ENCODE measurements at regions not wholly inside any gene's neighbourhood (a gene's known extent, or its start where the extent isn't known, plus 50 kb on each side); places are given as distances from the start of the nearest gene placed in this dataset.

GRCh38 chr14:98951031-98951430 is 321.0 kb downstream of the BCL11B start:
- intact Hi-C loops (cut with micrococcal nuclease; ENCODE audit: unreplicated experiment) (no loop called here), in situ Hi-C loops (cut with HindIII; ENCODE audit: extremely low pct_ligation_motif_present, low pct_unique_long_range_greater_than_20kb) (no loop called here)
- no peak overlapping the region for H3K4me3 ChIP-seq (replicated peaks in 1 of 3; ENCODE audit: insufficient read depth in 1 of 3, low read depth in 2 of 3, low read length in 3 of 3)
- DNase-seq (ENCODE audit: low spot score) (no peak), FAIRE-seq (no peak), ATAC-seq (no peak)
- no peaks in the 10 kb centered on the region for H3K79me2 ChIP-seq (ENCODE audit: insufficient read depth, low read length)
- no peak overlapping the region for H3K4me2 ChIP-seq (ENCODE audit: low read depth, low read length)
- H3K27me3 ChIP-seq (ENCODE audit: control insufficient read depth in 1 of 2, insufficient read depth in 2 of 2, low read length in 2 of 2): peaks cover 0 to 17% of the 10 kb centered on the region in 2 experiments; a peak in 1 of 5 replicates
- ChIA-PET CTCF (ENCODE audit: low intra/inter-chr PET ratio, low total read pairs) (no interaction called here), POLR2A (no interaction called here)
- no peaks in the 10 kb centered on the region for H3K4me1 ChIP-seq (ENCODE audit: insufficient read depth, low read length)
- H2AFZ ChIP-seq (ENCODE audit: low read length): no peak overlapping the region
- H3K9me3 ChIP-seq (ENCODE audit: low read length): no peaks in the 10 kb centered on the region
- no peak overlapping the region for H3K27ac ChIP-seq (ENCODE audit: extremely low read length, insufficient read depth, low read length)
- 0% methylated on average over 1 of the region's 3 CpGs for WGBS (ENCODE audit: low lambda C conversion rate)
- H3K9ac ChIP-seq (ENCODE audit: insufficient read depth, low read depth, low read length): no peak overlapping the region
- H4K20me1 ChIP-seq (ENCODE audit: insufficient read depth, low read length): no peaks in the 10 kb centered on the region
- no peaks in the 10 kb centered on the region for H3K36me3 ChIP-seq (replicated peaks in 1 of 2; ENCODE audit: control insufficient read depth in 1 of 2, insufficient read depth in 2 of 2, low read length in 2 of 2)
- BruUV-seq (replicated peaks): no TSS peak
- no peak for TF ChIP-seq POLR2G (IDR thresholded peaks at IDR 0.05; ENCODE audit: low read depth, low read length)
- no peak for TF ChIP-seq FOXK1 (CRISPR knock-in tag; IDR thresholded peaks at IDR 0.05; ENCODE audit: borderline replicate concordance, low read depth)
- no peak for TF ChIP-seq DPF2 (CRISPR knock-in tag; IDR thresholded peaks at IDR 0.05; ENCODE audit: borderline replicate concordance, low read depth)
- no peak for TF ChIP-seq ZFX (CRISPR knock-in tag; IDR thresholded peaks at IDR 0.05; ENCODE audit: low read depth)
- TF ChIP-seq MXD1 (CRISPR knock-in tag; IDR thresholded peaks at IDR 0.05): no peak
- no peak for TF ChIP-seq NFE2 (CRISPR knock-in tag; IDR thresholded peaks at IDR 0.05)
- TF ChIP-seq SAFB2 (CRISPR knock-in tag; IDR thresholded peaks at IDR 0.05; ENCODE audit: borderline replicate concordance, low read depth): no peak
- TF ChIP-seq GPBP1L1 (CRISPR knock-in tag; IDR thresholded peaks at IDR 0.05): no peak
- TF ChIP-seq ZFP90 (CRISPR knock-in tag; IDR thresholded peaks at IDR 0.05; ENCODE audit: borderline replicate concordance): no peak
- TF ChIP-seq RXRA (CRISPR knock-in tag; IDR thresholded peaks at IDR 0.05): no peak
- TF ChIP-seq ERF (CRISPR knock-in tag; IDR thresholded peaks at IDR 0.05): no peak
- no peak for TF ChIP-seq ZNF318 (CRISPR knock-in tag; IDR thresholded peaks at IDR 0.05)
- TF ChIP-seq PATZ1 (CRISPR knock-in tag; IDR thresholded peaks at IDR 0.05): no peak

Measured in HepG2 (cell line).